GM18909 (cell line): ENCODE measurements at regions not wholly inside any gene's neighbourhood (a gene's known extent, or its start where the extent isn't known, plus 50 kb on each side); places are given as distances from the start of the nearest gene placed in this dataset.
"Not testable (repeated sequence)": the region's sequence is repeated elsewhere in the genome, so short reads cannot be mapped to it uniquely, and the experiment has no call there.

ENCODE experiments used
- ATAC-seq: cut with Tn5 transposase; IDR thresholded peaks from one replicate; pipeline ENCODE4 v1.9.1; 2021; ENCODE audit warnings: mild to moderate bottlenecking; ENCODE audit not compliant: unreplicated experiment, poor library complexity

DNA sequence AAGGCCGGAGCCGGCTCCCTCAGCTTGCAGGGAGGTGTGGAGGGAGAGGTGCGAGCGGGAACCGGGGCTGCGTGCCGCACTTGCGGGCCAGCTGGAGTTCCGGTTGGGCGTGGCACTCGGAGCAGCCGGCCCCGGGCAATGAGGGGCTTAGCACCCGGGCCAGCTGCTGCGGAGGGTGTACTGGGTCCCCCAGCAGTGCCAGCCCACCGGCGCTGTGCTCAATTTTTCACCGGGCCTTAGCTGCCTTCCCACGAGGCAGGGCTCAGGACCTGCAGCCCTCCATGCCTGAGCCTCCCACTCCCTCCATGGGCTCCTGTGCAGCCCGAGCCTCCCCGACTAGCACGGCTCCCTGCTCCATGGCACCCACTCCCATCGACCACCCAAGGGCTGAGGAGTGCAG is 62.2 kb upstream of the ANKRD55 start:
- ATAC-seq, result not testable (repeated sequence)

GRCh38 chr5:56294354-56294753 is 61.2 kb upstream of the ANKRD55 start:
- no peak for ATAC-seq

DNA sequence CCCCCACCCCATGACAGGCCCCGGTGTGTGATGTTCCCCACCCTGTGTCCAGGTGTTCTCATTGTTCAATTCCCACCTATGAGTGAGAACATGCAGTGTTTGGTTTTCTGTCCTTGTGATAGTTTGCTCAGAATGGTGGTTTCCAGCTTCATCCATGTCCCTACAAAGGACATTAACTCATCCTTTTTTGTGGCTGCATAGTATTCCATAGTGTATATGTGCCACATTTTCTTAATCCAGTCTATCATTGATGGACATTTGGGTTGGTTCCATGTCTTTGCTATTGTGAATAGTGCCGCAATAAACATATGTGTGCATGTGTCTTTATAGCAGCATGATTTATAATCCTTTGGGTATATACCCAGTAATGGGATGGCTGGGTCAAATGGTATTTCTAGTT is 59.7 kb upstream of the ANKRD55 start:
- not testable (repeated sequence) for ATAC-seq

DNA sequence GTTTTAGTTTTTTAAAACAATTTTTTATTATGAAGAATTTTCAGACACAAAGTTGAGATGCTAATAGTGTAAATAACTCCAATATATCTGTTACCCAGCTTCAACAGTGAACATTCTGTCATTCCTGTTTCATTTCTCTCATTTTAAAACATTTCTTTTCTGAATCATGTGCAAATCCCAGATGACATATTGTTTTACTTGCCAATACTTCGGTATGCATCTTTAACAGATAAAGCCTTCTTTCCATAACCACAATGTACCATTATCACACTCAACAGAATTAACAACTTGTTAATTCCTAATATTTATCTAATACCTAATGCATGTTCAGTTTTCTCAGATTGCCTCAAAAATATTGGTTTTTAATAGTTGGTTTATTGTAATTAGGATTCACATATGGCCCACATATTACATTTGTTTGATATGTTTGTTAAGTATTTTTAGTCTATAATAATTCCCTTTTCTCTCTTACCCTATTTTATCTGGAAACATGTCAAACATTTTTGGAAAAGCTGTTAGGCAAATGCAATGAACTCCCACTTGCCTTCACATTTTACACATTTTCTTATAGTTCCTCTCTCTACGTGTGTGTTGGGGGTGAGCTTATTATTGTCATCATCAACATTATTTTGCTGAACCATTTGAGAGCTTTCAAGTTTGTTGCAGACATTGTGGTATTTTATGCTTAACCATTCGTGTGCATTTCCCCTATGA is 58.7 kb upstream of the ANKRD55 start:
- no peak for ATAC-seq

- no peak for ATAC-seq
Measured at GRCh38 chr5:56291079-56291643, 58.0 kb upstream of the ANKRD55 start.

DNA sequence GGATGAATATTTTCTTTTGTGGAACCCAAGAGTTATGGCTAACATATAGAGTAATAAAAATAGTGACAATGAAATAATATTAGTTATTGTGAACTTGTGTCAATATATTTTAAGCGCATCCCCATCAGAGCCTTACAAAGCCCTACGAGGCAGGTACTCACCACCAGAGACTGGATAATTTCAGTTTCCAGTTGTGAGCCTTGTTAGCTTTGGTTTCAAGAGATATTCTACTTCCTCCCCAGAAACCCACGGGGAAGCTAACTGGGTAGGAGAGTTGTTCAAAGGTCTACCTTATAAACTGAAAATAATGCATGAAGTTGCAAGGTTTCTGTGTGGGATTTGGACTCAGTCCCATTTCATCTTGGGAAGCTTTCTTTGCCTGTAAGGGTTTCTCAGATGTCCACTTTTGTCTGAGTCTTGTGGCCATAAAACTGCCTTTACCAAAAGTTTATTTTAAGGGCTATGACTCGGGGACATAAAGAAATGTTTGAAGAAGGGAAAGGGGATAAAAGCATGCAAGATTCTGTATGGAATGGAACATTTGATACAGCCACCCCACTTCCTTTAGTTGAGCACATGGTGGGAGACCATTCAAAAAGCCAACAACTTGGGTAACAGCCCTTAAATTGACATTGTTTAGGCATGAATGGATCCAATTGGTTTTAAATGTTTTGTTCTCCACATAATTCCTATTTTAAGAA is 57.4 kb upstream of the ANKRD55 start:
- ATAC-seq, result no peak

DNA sequence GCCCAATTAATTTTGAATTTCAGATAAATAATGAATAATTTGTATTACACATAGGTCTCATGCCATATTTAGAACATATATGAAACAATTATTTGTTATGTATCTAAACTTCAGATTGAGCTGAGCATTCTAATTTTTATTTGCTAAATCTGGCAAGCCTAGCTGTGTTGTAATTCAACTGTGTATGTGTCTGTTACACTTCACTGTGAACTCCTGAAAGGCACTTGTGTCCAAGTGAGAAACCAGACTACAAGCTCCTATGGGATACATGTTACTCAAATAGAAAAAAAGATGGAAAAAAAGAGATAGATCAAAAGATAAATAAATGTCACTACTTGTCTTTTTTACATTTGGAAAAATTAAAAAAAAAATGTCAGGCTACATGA is 56.5 kb upstream of the ANKRD55 start:
- ATAC-seq, result no peak

- ATAC-seq, result no peak
Measured at GRCh38 chr5:56288873-56289601, 55.9 kb upstream of the ANKRD55 start.

DNA sequence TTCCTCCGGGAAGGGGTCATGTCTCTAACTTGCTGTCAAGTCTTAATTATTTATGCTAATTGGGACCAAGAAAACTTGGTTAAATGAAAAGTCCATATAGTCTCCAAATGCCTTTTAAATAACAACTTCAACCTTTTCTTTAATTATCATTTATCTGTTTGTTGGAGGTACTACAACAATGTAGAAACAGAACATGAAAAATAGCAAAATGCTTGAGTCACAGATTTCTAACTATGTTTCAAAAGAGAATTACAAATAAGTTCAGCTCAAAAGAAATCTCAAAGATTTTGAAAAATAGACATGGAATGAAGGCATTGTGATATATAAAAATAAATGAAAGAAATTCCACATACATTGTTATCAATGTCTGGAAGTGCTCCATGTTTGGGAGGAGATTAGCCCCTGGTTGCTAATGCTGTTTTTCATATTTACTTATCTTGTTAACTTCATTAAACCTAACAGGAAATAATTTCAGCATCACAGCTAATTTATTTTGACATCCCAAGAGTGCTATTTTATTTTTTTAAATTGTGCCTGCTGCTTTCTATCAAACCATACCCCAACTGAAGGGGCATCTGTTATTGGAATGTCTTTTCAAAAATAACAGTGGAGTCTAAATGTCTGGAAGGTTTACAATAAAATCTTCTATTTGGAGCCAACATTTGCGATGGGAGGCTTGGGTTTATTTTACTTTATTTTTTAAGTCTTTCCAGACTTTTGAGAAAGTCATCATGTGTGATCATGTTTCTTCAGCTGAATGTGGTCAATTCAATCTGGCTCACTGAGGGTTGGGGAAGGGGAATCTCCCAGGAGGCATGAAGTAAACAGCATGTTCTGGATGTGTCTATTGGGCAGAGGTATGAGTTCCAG is 53.1 kb upstream of the ANKRD55 start:
- ATAC-seq, result no peak

- no peak for ATAC-seq
Measured at GRCh38 chr5:56282951-56283350, 49.8 kb upstream of the ANKRD55 start.
